Nephron (organoid): ENCODE measurements at regions not wholly inside any gene's neighbourhood (a gene's known extent, or its start where the extent isn't known, plus 50 kb on each side); places are given as distances from the start of the nearest gene placed in this dataset.

ENCODE experiments used
- H3K27ac Mint-ChIP-seq, 3 experiments: 2 replicates each; pipeline ENCODE4 v1.8.0; 2020; ENCODE audit warnings: mixed read lengths in 3 of 3, mild to moderate bottlenecking in 2 of 3, moderate library complexity in 1 of 3
- H3K27me3 Mint-ChIP-seq: 2 replicates; pipeline ENCODE4 v1.8.0; 2021; ENCODE audit warnings: low read depth, mild to moderate bottlenecking, moderate library complexity, mixed read lengths
- H3K36me3 Mint-ChIP-seq: 2 replicates; pipeline ENCODE4 v1.8.0; 2020; ENCODE audit warnings: low read depth, mixed read lengths
- H3K4me1 Mint-ChIP-seq: 2 replicates; pipeline ENCODE4 v1.8.0; 2020; ENCODE audit warnings: mixed read lengths
- H3K4me3 Mint-ChIP-seq, 3 experiments: 2 replicates each; pipeline ENCODE4 v1.8.0; 2020; ENCODE audit warnings: mild to moderate bottlenecking in 3 of 3, mixed read lengths in 3 of 3, moderate library complexity in 2 of 3
- H3K9me3 Mint-ChIP-seq: 2 replicates; pipeline ENCODE4 v1.8.0; 2020; ENCODE audit warnings: mixed read lengths
- CTCF ChIP-seq, 3 experiments: fragments of 200-600 bp; sonication (generic); IDR thresholded peaks; one replicate each; pipeline ENCODE4 v1.5.0; 2021; ENCODE audit warnings: antibody characterized with exemption in 3 of 3; ENCODE audit not compliant: unreplicated experiment in 3 of 3

- Mint-ChIP-seq H3K9me3 (no peaks in the 10 kb centered on the region), H3K27me3 (no peaks in the 10 kb centered on the region), H3K4me1 (no peaks in the 10 kb centered on the region), H3K4me3 (no peak overlapping the region), H3K36me3 (no peaks in the 10 kb centered on the region), H3K27ac (no peak overlapping the region)
- TF ChIP-seq CTCF (IDR thresholded peaks at IDR 0.05; ENCODE audit: unreplicated experiment in 3 of 3) = no peak
These were observed 1084.9 kb downstream of the ADGRL3 start for GRCh38 chr4:62285026-62285425.

GRCh38 chr4:62279689-62280088 lies 1079.6 kb downstream of the ADGRL3 start:
- Mint-ChIP-seq H3K36me3 (no peaks in the 10 kb centered on the region), H3K4me1 (no peaks in the 10 kb centered on the region), H3K9me3 (no peaks in the 10 kb centered on the region), H3K27me3 (no peaks in the 10 kb centered on the region), H3K27ac (no peak overlapping the region), H3K4me3 (no peak overlapping the region)
- no peak for TF ChIP-seq CTCF (IDR thresholded peaks at IDR 0.05; ENCODE audit: unreplicated experiment in 3 of 3)

GRCh38 chr4:62275470-62275869 lies 1075.3 kb downstream of the ADGRL3 start:
- H3K27ac Mint-ChIP-seq = no peak overlapping the region
- H3K36me3 Mint-ChIP-seq = no peaks in the 10 kb centered on the region
- no peaks in the 10 kb centered on the region for H3K4me1 Mint-ChIP-seq
- no peak overlapping the region for H3K4me3 Mint-ChIP-seq
- no peaks in the 10 kb centered on the region for H3K9me3 Mint-ChIP-seq
- no peaks in the 10 kb centered on the region for H3K27me3 Mint-ChIP-seq
- no peak for TF ChIP-seq CTCF (IDR thresholded peaks at IDR 0.05; ENCODE audit: unreplicated experiment in 3 of 3)

- no peaks in the 10 kb centered on the region for H3K9me3 Mint-ChIP-seq
- no peak overlapping the region for H3K4me3 Mint-ChIP-seq
- no peak overlapping the region for H3K27ac Mint-ChIP-seq
- TF ChIP-seq CTCF (IDR thresholded peaks at IDR 0.05; ENCODE audit: unreplicated experiment in 3 of 3) = no peak
- no peaks in the 10 kb centered on the region for H3K36me3 Mint-ChIP-seq
- no peaks in the 10 kb centered on the region for H3K27me3 Mint-ChIP-seq
- no peaks in the 10 kb centered on the region for H3K4me1 Mint-ChIP-seq
These were observed 1074.7 kb downstream of the ADGRL3 start for GRCh38 chr4:62274782-62275181.

GRCh38 chr4:62271107-62271506 lies 1071.0 kb downstream of the ADGRL3 start:
- Mint-ChIP-seq H3K4me3 (no peak overlapping the region), H3K9me3 (no peaks in the 10 kb centered on the region), H3K36me3 (no peaks in the 10 kb centered on the region), H3K4me1 (no peaks in the 10 kb centered on the region), H3K27ac (no peak overlapping the region), H3K27me3 (no peaks in the 10 kb centered on the region)
- no peak for TF ChIP-seq CTCF (IDR thresholded peaks at IDR 0.05; ENCODE audit: unreplicated experiment in 3 of 3)

GRCh38 chr4:62269918-62270317 lies 1069.8 kb downstream of the ADGRL3 start:
- no peaks in the 10 kb centered on the region for H3K27me3 Mint-ChIP-seq
- no peaks in the 10 kb centered on the region for H3K36me3 Mint-ChIP-seq
- no peaks in the 10 kb centered on the region for H3K4me1 Mint-ChIP-seq
- H3K9me3 Mint-ChIP-seq = no peaks in the 10 kb centered on the region
- no peak overlapping the region for H3K4me3 Mint-ChIP-seq
- no peak overlapping the region for H3K27ac Mint-ChIP-seq
- no peak for TF ChIP-seq CTCF (IDR thresholded peaks at IDR 0.05; ENCODE audit: unreplicated experiment in 3 of 3)
